D721Med (cell line): ENCODE measurements at regions not wholly inside any gene's neighbourhood (a gene's known extent, or its start where the extent isn't known, plus 50 kb on each side); places are given as distances from the start of the nearest gene placed in this dataset.

Source experiments
- DNase-seq: peaks from one replicate; pipeline ENCODE4 v3.0.0; 2011; ENCODE audit warnings: low spot score; ENCODE audit not compliant: insufficient read length
- FAIRE-seq: peaks from 2 replicates; lab custom pipeline; 2011; peaks lifted over from hg19 to GRCh38; lab: Jason Lieb, UNC
- TF ChIP-seq, protein P1 (sequence below): IDR thresholded peaks from 2 replicates; pipeline ENCODE4 v1.5.1; 2012; ENCODE audit warnings: mild to moderate bottlenecking, control low read depth; ENCODE audit not compliant: insufficient read depth; ENCODE audit errors: missing control alignments

DNA sequence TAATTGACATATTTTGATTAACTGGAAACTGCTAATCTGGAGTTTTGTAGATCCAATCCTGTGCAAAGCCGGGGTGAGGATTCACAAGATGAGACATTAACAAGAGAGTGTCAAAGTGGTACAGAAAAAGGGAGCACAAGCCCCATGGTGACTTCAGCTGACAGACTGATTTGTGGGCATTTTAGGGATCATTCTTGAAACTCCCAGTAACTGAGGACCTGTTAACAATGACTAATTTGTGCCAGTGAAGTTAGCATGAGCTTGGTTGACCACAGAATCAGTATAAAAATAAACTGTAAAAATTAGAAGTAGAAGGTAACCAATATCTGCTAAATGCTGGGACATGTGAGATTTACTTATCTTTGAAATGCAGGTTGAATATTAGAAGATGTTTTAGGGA, 1578.3 kb downstream of the EFNA5 start:
- DNase-seq, result no peak
- TF ChIP-seq, protein P1, sequence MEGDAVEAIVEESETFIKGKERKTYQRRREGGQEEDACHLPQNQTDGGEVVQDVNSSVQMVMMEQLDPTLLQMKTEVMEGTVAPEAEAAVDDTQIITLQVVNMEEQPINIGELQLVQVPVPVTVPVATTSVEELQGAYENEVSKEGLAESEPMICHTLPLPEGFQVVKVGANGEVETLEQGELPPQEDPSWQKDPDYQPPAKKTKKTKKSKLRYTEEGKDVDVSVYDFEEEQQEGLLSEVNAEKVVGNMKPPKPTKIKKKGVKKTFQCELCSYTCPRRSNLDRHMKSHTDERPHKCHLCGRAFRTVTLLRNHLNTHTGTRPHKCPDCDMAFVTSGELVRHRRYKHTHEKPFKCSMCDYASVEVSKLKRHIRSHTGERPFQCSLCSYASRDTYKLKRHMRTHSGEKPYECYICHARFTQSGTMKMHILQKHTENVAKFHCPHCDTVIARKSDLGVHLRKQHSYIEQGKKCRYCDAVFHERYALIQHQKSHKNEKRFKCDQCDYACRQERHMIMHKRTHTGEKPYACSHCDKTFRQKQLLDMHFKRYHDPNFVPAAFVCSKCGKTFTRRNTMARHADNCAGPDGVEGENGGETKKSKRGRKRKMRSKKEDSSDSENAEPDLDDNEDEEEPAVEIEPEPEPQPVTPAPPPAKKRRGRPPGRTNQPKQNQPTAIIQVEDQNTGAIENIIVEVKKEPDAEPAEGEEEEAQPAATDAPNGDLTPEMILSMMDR, result no peak
- FAIRE-seq, result no peak

DNA sequence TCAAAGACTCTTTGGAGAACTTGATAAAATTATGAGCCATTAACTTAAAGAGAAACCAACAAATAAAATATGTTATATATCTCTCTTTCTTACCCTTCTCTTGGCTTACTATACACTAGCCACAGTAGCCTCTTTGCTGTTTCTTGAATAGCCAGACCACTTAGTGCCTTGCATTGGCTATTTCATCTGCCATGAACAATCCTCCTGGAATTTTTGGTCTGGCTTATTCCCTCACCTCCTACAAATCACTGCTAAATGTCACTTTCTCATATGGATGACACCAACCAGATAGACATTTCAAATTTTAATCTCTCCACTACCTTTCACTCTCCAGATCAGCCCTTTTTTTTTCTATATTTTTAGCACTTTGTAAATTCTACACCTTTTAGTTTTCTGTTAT, 1581.7 kb downstream of the EFNA5 start:
- TF ChIP-seq, protein P1, result no peak
- no peak for DNase-seq
- no peak for FAIRE-seq

DNA sequence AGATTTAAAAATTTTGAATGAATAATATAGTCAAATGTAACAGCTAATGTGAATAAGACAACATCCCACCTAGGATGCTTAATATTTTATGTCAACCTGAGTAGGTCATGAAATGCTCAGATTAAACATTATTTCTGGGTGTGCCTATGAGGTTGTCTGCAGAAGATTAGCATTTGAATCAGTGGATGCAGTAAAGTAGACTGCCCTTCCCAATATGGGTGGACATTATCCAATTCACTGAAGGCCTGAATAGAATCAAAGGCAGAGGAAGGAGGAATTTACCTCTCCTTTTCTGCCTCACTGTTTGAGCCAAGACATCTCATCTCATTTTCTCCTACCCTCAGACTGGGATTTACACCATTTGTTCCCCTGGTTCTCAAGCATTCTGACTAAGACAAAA, 1582.3 kb downstream of the EFNA5 start:
- TF ChIP-seq, protein P1, result no peak
- FAIRE-seq (no peak), DNase-seq (no peak)

DNA sequence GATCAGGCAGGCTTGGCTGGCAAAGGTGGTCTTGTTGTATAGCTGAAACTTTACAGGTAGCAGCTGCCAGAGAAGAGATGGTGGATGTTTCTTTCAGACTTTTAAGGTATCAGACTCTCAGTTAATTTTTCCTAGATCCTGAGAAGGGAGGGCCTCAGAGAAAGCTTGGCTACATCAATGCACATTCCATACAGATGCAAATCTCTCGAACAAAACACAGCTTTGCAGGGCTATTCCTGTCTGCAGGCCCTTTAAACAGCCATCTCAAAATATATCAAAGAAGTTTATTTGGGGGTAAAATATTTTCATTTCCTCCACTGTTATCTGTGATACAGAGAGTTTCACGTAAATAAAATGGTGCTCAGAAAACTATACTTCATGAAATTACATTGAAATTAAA, 1584.4 kb downstream of the EFNA5 start:
- no peak for FAIRE-seq
- TF ChIP-seq, protein P1, result no peak
- DNase-seq, result no peak

DNA sequence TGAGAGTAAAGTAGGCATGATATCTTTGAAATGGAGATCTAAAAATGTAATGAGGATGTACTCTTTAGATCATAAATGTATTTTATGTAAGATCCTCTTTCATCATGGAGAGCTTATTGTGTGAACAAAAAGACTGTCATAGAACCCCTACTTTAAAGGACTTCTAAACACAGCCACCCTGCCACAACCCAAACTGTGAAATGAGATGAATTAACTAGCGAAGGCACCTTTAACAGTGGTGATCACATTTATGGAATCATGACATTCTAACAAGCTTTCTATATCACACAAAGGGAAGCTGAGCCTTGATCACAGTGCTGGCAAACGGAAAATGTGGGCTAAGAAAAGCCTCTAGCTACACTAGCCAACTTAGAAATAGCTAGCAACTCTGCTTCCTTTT, 1585.2 kb downstream of the EFNA5 start:
- no peak for FAIRE-seq
- no peak for DNase-seq
- TF ChIP-seq, protein P1, result no peak

DNA sequence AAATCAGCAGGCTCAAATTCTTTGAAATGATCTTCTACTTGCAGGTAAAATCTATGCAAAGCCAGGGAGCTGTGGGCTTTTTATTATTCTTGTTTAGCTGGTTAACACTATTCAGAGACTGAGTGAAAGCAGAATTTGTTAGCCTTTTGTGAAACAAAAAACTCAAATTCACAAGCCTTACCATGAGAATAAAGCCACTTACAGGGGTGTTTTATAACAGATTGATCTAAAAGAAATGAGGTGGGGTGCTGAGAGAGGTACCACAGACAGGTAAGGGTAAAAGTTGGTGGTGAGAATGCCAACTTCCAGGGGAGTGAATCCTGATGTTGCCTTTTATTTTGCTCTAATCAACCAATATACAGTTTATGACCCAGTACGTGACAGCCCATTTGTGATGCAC, 1585.6 kb downstream of the EFNA5 start:
- no peak for DNase-seq
- TF ChIP-seq, protein P1, result no peak
- no peak for FAIRE-seq

DNA sequence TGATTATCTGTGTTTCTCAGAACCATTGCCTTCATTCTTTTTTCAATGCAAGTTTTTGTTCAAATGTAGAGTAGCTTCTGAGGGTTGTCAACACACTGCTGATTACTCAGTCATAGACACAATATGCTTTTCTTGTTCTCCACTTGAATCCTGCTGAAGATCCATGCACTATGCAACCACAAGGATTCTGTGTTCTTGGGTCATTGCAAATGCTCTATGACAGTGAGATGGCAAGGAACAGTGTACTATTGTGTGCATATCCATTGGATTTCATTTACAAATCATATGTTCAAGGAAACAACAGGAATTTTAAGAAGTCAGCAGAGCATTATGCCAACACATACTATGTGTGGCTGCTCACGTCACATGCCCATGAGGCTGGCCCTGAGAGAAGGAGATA, 1590.2 kb downstream of the EFNA5 start:
- DNase-seq (no peak), FAIRE-seq (no peak)
- TF ChIP-seq, protein P1, result no peak
